SK-N-MC (cell line): ENCODE measurements at regions not wholly inside any gene's neighbourhood (a gene's known extent, or its start where the extent isn't known, plus 50 kb on each side); places are given as distances from the start of the nearest gene placed in this dataset.

Source experiments
- EZH2 ChIP-seq: fragments of 200-600 bp; sonication (generic); IDR thresholded peaks from one replicate; pipeline ENCODE4 v1.6.1; 2017; ENCODE audit warnings: antibody characterized with exemption
- FOXP2 ChIP-seq: optimal IDR thresholded peaks from 2 replicates; pipeline ENCODE3; 2011; ENCODE audit warnings: mild to moderate bottlenecking, moderate library complexity; ENCODE audit not compliant: insufficient read depth; ENCODE audit errors: extremely low read length, control extremely low read depth
- POLR2AphosphoS5 ChIP-seq: IDR thresholded peaks from 2 replicates; pipeline ENCODE4 v1.6.1; 2012; ENCODE audit warnings: mild to moderate bottlenecking, low read depth, low read length, borderline replicate concordance

GRCh38 chr14:80266930-80267329 lies 55.6 kb upstream of the DIO2 start:
- no peak for TF ChIP-seq POLR2AphosphoS5
- no peak for TF ChIP-seq EZH2
- TF ChIP-seq FOXP2: no peak
